ENCODE measurements at regions not wholly inside any gene's neighbourhood (a gene's known extent, or its start where the extent isn't known, plus 50 kb on each side); places are given as distances from the start of the nearest gene placed in this dataset.

GRCh38 chr10:61850376-61850775, 51.1 kb upstream of the ARID5B start:
- Histone ChIP-seq H3K4me1 (no peaks in the 10 kb centered on the region), H3K27me3 (no peaks in the 10 kb centered on the region), H3K36me3 (no peaks in the 10 kb centered on the region), H3K9me3 (no peaks in the 10 kb centered on the region), H3K4me3 (no peak overlapping the region), H3K27ac (no peak overlapping the region)
- DNase-seq (ENCODE audit: low spot score in 2 of 2), result no peak
- TF ChIP-seq CTCF (IDR thresholded peaks at IDR 0.05), result no peak
